ENCODE measurements at regions not wholly inside any gene's neighbourhood (a gene's known extent, or its start where the extent isn't known, plus 50 kb on each side); places are given as distances from the start of the nearest gene placed in this dataset.
"Not testable (repeated sequence)": the region's sequence is repeated elsewhere in the genome, so short reads cannot be mapped to it uniquely, and the experiment has no call there.

DNA sequence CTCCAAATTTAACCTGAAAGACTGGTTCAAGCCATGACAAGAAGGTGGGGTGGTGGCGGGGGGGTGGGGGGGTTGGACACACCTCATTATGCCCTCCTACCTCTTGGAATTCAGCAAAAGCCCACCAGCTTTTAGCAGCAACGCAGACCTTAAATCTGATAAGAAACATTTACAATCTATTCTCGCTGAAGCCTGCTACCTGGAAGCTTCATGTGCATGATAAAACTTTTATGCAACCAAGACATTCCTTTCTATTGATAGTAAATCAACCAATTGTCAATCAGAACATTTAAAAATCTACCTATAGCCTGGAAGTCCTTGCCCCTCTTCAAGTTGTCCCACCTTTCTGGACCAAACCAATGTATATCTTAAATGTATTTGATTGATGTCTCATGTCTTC is 113.6 kb upstream of the FAM98A start:
- DNase-seq = no peak

DNA sequence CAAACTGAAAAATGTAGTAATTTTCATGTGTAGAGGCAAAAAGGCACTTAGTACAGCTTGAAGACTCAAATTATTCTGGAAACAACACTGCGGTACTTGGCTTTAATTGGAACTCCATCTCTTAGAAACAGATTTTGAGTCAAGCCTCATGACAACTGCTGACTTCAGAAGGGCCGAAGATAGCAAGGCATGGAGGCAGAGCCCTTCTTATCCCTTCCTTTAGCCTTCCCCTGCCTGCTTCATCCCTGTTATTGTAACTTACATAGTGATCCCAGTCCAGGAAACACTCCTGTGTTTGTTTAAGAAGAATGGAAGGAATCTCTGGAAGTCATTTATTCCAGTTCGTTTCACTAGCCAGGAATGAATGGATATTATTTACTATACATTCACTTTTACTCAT is 110.9 kb upstream of the FAM98A start:
- DNase-seq = no peak

GRCh38 chr2:33707312-33707711 is 108.2 kb upstream of the FAM98A start:
- no peak for DNase-seq

DNA sequence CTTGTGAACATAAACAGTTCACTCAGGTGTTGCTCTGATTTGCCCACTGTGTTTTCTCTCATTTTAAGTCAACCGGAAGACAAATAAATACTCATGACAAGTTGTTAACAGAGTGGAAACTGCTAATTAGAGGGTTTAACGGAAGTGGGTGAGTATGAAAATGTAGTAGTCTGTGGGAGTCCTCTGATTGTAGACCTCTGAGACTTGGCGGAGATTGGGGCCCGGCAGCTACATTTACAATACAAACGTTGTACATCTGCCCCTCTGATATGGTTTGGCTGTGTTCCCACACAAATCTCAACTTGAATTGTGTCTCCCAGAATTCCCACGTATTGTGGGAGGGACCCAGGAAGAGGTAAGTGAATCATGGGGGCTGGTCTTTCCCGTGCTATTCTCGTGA is 107.3 kb upstream of the FAM98A start:
- no peak for DNase-seq

GRCh38 chr2:33704406-33704855 is 105.3 kb upstream of the FAM98A start:
- no peak for DNase-seq

DNA sequence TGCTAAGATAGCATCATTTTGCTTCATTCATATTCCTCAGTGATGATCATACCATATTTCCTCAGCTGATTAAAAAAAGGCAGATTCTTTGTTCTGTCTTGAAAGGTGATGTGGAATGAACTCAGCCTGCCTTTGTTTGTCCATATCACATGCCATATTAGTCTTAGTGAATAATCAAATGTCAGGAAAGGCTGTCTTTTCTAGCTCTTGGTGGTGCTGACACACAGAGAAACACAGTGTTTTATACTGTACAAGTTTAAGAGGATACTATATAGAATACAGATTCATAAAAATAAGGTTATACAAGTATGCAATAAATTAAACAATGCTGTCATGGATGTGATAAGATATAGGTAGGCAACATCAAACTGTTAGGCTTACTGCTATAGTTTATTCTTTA is 97.1 kb upstream of the FAM98A start:
- DNase-seq = no peak

DNA sequence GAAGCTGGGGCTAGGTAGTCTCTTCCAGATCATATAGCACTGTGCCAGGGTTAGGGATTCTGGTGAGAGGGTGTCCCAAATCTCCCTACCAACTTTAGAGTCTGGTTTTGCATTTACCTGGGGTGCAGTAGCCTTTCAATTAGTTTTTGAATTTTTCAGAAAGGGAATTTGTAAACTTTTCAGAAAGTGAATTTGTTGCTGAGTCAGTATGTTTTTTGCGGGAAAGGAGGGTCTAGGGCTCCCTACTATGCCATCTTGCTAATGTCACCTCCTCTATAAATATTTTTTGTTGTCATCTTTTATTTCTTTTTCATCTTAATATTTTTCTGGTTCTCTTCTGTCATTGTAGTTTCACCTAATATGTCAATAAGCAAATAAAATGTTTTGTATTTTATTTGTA is 95.8 kb upstream of the FAM98A start:
- no peak for DNase-seq

- DNase-seq = not testable (repeated sequence)
Observed at GRCh38 chr2:33690686-33691085, 91.6 kb upstream of the FAM98A start.

DNA sequence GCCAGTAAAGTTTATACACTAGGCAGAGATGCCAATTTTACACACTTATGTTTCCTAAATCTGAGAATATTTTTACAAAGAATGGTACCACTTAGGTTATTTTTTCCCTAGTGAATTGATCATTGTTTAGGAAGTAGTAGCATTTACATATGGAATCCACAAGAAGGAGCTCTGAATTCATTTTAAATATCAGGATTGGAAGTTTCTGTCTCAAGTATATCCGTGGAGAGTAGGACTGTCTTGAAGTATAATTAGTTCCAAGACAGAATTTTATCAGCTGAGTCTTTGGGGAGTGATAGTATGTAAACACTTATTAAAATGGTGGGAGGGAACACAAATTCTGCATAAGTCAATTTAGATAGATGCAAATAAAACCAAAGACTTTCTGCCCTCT is 82.3 kb upstream of the FAM98A start:
- peak; percentile 12 for DNase-seq

- no peak for DNase-seq
Observed at GRCh38 chr2:33680644-33681363, 81.7 kb upstream of the FAM98A start.

GRCh38 chr2:33678436-33678835 is 79.3 kb upstream of the FAM98A start:
- DNase-seq = no peak

DNA sequence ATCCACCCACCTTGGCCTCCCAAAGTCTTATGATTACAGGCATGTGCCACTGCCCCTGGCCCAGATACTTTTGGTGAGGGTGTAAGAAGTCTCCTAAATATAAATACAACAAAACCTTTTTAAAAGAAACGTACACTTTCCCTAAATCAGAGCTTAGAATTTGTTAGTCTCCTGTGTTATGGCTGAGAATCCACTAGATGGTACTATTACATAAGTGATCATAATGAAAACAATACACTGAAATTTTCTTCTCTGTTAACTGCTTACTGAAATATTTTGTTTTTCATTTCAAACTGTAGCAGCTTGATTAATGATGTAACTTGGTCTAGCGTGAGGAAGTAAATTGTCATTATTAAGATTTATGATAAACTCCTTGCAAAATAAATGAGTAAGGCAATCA is 74.8 kb upstream of the FAM98A start:
- DNase-seq = peak; percentile 11

GRCh38 chr2:33672896-33673295 is 73.8 kb upstream of the FAM98A start:
- no peak for DNase-seq

DNA sequence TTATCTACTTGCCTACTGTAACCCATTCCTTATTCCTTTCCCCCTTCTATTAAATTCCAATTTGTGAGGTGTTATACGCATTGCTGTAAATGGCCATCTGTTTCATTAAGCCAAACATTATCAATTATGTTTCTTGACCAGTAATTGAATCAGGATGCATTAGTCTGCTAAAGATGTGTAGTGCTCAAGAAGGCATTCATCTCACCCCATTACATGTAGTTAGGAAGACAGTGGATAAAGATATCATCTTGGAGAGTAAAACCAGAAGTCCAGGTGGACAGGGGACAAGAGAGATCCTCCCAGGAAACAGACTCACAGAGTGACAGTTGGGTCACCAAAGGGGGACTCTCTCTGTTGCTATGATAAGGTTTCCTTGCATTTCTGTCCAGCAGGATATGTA is 73.3 kb upstream of the FAM98A start:
- DNase-seq = no peak

GRCh38 chr2:33671198-33671597 is 72.1 kb upstream of the FAM98A start:
- DNase-seq = no peak

DNA sequence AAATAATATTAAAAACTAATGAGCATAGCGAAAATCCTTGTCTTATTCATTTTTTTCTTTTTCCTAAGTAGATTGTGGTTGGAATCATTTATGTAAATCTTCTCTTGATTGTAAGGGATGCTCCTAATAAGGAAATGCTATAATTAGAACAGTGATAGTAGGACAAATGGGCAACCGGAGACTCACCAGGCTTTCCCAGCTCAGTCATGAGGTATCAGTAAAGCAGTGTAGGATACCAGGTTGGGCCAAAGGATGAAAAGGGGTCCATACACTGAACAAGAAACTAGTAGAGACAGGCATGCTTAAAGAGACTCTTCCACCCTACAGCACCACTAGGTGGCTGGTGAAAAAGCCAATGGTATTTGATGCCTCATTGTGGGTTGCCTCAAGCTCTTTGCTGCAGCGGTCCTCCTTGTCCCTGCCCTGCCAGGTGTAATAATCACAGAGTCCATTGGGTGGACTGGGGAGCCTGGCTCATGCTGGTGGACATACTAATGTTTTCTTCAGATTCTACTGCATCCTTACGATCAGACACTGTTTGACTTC is 71.4 kb upstream of the FAM98A start:
- DNase-seq = no peak

DNA sequence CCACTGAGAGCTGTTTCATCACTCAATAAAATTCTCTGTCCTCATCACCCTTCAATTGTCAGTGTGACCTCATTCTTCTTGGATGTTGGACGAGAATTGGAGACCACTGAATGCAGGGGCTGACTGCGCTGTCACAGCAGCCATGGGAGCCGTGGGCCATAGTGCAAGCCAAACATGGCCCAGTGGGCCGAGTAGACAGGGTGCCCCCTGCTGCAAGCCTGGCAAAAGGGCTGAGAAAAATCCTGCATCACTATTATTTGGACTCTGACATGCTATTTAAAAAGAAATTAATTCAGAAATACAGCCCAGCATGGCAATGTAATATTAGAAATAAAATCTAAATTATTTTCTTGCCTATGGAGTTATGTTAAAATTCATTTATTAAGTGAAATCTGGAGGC is 67.8 kb upstream of the FAM98A start:
- DNase-seq = no peak

- no peak for DNase-seq
Observed at GRCh38 chr2:33665039-33665438, 65.9 kb upstream of the FAM98A start.

DNA sequence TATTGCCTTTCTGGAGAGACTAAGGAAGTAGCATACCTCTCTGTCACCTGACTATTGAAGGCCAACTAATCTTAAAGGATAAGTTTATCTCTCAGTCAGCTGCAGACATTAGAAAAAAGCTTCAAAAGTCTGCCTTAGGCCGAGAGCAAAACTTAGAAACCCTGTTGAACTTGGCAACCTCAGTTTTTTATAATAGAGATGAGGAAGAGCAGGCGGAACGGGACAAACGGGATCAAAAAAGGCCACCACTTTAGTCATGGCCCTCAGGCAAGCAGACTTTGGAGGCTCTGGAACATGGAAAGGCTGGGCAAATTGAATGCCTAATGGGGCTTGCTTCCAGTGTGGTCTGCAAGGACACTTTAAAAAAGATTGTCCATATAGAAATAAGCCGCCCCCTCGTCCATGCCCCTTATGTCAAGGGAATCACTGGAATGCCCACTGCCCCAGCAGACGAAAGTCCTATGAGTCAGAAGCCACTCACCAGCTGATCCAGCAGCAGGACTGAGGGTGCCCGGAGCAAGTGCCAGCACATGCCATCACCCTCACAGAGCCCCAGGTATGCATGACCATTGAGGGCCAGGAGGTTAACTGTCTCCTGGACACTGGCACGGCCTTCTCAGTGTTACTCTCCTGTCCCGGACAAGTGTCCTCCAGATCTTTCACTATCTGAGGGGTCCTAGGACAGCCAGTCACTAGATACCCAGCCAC is 61.5 kb upstream of the FAM98A start:
- DNase-seq = no peak

DNA sequence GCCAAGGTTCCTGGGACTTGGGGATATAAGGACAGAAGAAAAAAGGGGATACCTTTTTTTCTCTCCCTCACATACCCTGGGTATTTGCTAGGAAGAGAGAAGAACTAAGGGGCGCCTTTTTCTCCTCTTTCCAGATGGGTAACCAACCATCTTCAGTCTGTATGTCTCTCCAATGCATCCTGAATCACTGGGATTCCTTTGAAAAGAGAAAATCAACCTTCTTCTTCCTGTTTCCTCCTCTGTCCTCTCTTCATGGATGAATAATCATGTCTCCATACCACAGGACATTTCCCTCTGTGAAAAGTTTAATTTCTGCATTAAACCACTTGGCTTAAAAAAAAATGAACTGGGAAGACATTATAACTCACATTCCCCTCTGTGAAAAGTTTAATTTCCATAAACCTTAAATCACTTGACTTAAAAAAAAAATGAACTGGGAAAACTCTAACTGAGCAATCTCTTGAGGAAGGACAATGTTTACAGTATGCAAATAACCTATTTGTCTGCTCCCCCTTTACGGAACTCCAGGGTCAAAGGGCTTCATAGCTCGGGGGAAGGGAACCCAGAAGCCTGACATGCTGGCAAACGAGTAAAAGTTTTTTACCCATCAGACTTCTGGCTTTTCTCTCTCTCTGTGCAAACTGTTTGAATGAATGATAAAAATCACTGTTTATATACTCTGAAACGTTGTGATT is 56.7 kb upstream of the FAM98A start:
- DNase-seq = no peak

DNA sequence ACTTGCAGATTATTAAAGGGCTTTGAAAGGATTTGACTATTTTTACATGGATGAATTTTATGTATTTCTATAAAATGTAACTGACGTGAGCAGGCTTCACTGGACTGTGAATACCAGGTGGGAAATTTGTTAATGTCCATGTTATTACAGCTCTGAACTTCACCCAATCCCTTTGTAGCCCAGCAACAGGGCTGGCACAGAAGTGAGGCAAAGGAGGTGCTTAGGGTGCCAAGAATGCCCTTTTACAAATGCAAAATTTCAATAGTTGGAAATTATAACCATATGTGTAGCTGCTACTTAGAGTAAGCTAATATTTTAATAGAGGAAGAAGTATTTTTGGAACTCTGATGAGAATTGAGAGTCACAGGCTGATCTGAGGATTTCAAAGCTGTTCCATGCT is 53.7 kb upstream of the FAM98A start:
- no peak for DNase-seq

DNA sequence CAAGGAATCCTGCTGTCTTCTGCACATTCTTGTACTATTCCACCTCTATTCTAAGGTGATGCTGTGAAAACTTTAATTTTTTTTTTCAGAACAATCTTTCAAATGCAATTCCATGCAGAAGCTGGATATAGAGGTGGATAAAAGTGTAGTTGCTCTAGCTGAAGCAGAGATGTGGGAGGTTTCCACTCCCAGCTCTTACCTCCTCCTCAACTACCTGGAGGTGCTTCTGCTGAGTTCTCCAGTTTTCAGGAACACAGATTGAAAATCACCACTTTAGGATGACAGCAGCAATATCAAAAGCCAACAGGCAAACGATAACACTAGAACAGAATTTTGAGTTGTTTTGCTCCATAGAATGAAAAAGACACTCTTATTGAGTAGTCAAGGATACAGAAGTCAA is 51.1 kb upstream of the FAM98A start:
- no peak for DNase-seq
